Midbrain (tissue), 1 donor: ENCODE measurements at regions not wholly inside any gene's neighbourhood (a gene's known extent, or its start where the extent isn't known, plus 50 kb on each side); places are given as distances from the start of the nearest gene placed in this dataset.
"Not testable (repeated sequence)": the region's sequence is repeated elsewhere in the genome, so short reads cannot be mapped to it uniquely, and the experiment has no call there.

Source experiments
- DNase-seq: peaks from one replicate; lab custom pipeline; 2025; lab: John Stamatoyannopoulos, UW

DNA sequence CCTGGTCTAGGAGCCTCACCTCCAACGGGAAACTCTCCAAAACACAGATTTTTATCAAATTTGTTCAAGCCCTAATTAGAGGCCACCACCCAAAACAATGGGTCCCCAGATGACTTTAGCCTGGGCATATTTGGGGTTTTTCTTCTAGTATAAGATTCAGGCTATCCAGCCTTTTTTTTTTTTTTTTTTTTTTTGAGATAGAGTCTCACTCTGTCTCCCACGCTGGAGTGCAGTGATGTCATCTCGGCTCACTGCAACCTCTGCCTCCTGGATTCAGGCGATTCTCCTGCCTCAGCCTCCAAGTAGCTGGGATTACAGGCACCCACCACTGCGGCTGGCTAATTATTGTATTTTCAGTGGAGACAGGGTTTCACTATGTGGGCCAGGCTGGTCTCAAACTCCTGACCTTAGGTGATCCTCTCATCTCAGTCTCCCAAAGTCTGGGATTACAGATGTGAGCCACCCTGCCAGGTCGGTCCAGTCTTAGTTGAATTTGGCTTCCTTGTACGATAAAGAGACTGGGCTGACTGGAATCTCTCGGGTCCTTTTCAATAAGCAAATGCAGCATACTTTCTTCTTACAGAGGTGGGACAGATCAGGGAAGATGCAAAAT, 91.4 kb upstream of the KLF6 start:
- no peak for DNase-seq

DNA sequence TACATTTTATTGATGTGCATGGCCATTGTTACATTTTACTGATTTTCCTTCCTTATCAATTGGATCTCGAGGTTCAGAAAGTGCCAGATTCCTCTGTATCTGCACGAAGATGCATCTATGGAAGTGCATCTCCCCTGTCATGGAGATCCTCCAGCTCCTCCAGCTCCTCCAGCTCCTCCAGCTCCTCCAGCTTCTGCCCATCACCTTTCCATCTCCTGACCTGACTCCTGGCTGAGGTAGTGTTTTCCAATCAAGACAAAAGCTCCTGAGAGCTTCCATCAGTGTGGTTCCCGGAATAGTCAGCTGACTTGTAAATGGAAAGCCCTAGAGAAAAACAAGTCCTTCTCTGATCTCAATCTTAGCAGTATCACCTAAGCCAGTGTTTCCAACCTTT, 90.8 kb upstream of the KLF6 start:
- DNase-seq = no peak

DNA sequence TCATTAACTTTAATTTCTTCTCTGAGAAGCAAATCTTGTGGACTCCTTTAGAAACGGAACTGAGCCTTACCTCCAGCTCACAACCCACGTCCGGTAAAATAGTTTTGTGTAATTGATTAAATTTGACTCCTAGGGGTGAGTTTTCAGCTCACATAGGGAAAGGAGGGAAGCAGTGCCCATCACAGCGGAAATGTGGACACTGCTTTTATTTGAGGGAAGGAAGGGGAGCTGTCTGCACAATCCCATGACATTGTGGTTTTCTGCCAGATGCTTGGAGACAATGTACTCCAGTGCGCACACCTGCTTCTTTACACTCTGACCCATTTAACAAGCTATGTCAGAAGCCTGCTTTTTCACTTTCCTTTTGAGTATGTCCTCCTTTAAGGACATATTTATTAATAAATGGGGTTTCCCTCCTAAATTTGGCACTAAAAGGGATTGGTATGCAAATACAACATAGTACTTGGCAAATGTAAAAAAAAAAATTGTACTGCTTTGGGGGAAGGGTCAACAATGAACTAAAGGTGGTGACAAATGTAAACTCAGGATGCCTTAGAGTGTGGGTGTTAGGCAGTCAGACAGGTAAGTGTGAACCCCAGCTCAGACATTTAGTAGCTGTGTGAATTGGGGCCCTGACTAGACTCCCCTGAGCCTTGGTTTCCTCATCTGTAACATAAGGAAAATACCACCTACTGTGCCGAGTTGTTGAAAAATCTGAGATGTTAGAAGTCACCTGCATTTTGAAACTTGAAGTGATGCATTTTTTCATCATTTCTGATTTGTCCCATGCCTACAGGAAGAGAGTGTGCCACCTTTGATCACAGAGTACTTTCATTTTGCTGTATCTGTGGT, 90.2 kb upstream of the KLF6 start:
- DNase-seq = no peak

DNA sequence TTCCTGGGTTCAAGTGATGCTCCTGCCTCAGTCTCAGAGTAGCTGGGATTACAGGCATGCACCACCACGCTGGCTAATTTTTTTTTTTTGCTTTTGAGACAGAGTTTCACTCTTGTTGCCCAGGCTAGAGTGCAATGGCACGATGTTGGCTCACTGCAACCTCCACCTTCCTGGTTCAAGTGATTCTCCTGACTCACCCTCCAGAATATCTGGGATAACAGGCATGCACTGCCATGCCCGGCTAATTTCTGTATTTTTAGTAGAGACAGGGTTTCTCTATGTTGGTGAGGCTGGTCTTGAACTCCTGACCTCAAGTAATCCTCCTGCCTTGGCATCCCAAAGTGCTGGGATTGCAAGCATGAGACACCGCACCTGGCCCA, 89.6 kb upstream of the KLF6 start:
- DNase-seq = not testable (repeated sequence)

DNA sequence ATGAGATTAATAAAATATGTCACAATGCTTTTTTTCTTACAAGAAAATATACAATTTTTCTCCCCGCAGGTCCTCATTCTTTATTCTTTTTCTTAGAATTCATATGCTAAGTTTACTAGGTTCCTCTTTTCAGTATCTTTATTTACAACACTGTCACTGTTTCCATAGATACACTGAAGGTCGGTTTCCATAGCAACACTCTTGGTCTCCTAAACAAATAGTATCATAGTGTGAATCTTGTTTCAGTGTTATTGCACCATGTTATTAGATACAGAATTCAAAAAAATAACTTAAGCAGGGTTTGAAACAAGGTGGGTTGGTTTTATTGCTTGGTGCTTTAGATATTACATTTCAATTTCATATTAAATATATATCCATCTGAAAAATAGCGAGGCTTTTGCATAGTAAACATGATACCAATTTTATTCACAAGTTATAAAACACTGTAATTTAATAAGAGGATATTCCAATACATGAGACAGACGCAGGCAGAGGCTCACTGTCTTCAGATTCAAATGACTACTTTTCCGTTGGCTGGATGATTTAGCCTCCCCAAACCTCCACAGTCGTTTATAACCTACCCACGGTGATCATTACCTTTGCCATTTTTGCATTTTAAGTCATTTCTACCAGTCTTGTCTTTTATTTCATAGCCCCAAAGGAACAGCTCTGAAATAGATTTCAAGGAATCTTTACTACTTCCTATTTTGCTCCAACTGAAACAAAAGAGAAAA, 88.9 kb upstream of the KLF6 start:
- no peak for DNase-seq

DNA sequence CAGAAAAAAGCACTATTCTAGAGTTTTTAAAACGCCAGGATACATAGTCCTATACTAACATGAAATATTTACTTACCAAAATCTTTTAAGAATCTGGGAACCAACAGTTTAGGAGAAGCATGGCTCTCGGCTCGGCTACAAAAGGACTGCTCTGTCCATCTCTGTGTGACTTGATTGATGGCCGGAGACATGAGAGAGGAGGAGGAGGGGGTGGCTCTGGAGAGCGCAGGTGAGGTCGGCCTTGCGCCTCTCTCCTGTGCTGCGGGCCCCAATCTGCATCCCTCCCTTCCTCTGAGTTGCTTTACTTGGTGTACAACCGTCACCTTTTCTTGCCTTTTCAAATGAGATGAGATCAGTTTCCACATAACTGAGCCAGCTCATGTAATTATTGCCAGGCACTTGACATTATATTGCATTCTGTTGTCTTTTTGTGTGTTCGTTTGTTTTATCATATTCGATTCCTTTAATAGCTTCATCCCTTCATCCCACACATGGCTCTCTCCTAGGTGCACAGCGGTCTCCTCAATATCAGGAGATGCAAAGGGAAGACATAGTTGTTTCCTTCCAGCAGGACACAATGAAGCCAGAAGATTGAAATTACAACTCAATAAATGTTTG, 87.8 kb upstream of the KLF6 start:
- no peak for DNase-seq

DNA sequence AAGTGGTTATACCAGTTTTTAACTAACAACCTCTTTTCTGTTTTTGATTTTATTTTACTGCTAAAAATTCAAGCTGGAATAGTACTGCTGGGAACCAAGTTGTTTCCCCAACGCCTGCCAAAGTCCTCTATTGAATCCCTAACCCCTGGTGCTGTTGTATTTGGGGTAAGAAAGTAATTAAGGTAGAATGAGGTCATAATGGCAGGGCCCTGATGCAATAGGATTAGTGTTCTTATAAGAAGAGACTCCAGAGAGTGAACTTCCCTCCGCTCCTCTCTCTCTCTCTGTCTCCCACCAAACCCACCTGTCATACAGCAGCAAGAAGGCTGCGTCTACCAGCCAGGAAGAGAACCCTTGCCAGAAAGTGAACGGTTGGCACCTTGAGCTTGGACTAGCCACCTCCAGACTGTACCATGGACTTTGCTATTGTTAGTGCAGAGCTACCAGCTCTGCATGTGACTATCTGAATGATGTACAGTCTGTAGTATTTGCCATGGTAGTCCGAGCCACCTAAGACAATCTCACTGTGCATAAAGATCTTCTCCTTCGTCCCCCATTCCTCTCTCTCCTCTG, 86.5 kb upstream of the KLF6 start:
- DNase-seq = no peak

DNA sequence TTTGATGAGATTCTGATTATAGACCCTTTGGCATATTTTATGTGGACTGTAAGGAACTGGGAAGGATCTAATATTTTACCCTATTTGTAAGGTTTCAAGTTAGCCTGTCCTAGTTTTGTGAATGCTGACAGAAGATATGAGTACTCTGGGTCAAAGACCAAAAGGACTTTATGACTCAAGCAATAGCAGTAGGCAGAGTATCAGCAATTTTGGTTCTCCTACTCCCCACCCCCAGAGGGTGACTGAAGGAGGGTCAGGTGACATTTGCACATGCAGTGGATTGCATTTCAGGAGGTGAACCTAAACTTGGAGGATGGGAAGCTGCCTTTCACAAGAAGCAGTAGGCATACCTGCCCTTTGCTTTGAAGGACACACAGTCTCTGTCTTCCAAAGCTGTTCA, 84.0 kb upstream of the KLF6 start:
- DNase-seq = no peak

DNA sequence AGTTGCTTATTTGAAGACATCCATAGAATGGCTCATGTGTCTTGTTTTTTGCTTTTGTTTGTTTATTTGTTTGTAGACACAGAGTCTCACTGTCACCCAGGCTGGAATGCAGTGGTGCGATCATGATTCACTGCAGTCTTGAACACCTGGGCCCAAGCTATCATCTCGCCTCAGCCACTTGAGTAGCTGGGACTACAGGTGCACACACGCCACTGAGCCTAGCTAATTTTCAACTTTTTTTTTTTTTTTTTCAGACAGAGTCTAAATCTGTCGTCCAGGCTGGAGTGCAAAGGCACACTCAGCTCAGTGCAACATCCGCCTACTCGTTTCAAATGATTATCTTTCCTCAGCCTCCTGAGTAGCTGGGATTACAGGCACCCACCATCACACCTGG, 83.3 kb upstream of the KLF6 start:
- no peak for DNase-seq

DNA sequence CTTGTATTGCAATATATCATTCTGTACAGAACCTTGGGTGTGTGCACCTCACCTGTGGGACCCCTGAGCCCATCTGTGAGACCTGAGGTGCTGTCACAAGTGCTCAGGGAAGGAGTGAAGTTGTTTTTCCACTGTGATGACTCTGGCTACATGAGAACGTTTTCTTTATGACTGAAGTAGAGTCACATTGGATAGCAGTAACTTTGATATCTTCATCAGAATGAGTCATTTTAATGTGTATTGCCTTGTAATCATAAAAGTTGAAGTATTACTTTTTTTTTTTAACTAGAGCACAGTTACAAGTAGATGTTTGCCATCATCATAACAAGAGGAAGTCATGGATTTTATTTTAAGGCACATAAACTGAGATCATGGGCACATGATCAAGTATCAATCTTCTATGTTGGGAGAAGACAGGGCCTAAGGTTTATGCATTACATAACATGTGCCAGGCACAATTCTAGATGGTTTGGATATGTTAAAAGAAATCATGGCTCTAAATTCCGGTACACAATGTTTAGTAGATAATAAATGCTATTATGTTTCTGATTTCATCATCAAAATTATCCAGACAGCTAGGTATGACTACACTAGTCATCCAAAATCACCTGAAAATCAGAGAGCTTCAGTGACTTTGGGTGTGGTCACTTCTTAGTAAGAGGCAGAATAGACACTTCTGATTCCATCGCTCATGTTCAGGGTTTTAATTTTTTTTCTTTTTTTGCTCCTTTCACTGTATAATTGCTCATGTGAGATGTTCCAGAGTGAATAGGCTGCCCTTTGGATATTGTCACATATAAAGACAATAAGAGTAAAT, 82.7 kb upstream of the KLF6 start:
- no peak for DNase-seq

DNA sequence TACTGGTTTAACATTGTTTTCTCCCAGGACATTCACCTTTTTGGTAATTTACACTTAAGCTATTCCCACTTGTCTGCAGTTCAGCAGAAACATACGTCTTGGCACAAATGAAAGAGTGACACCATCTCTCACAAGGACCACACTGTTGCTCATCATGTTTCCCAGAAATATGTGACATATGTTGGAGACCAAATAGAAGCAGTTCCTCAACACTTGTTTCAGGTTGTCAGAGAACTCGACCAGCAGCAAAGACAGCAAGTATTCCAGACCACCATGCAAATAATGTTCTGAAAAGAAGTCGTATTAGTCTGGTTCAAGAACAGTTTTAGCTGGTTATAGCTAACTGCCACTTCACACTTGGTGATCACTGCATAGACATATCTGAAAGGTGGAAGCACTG, 81.3 kb upstream of the KLF6 start:
- no peak for DNase-seq

DNA sequence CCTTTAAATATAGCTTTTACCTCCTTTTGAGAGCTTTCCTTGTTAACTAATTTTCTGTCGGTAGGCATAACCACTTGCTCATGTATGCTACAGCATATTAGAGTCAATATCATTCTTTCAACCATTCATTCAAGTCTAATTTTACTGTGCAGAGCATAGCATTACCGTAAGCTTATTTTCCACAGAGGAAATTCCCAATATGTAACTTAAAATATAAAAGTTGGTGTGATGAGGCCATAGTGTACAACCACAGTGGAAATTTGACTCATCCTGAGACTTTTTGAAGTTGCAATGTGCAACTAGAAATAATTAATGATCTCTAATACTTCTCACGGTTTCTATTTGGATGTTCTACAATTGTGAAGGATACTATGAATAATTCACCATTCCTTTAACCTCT, 80.6 kb upstream of the KLF6 start:
- no peak for DNase-seq

DNA sequence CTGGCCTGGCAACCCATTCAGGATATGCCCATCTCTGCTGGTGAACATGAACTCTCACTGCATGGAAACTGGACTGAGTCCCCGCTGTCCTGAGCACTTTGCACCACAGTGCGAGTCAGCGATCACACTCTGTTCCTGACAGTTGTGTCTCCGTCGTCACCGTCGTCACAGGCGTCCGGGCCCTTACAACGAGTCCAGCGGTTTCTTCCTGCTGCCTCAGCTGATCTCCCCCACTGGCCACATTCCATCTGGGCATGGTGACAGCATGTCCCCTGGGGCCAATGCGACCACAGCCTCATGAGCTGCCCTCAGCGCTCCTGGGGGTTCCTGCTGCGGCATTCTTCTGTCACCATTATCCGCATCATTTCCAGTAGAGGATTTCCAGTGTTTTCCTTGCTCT, 76.8 kb upstream of the KLF6 start:
- no peak for DNase-seq

DNA sequence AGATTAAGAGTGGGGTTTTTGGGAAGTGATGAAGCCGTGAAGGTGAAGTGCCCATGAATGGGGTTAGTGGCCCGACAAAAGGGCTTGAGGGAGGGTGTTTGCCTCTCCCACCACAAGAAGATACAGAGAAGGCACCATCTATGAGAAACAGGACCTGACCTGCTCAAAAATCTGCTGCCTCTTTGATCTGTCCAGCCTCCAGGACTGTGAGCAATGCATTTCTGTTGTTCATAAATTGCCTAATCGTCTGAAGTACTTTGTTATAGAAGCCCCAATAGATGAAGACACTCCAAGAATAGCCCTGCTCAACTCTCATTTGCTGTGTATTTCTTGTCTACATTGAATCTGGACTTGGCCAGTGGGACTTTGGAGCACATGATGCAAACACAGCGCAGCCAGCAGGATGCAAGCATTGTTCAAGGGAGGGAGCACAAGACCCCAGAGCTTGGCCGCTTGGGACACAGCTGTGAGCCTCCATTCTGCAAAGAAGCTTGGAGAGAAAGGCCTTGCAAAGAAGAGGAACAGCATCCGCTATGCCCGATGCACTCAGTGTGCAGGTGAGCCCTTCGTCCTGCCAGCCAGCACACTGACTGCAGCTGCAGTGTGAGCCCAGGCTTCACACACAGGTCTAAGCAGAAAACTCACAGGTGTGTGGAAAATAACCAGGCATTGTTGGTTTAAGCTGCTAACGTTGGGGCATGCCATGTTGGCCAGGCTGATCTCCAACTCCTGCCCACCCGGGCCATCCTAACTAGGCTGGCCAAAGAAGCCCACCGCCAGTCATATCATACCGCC, 73.2 kb upstream of the KLF6 start:
- no peak for DNase-seq

DNA sequence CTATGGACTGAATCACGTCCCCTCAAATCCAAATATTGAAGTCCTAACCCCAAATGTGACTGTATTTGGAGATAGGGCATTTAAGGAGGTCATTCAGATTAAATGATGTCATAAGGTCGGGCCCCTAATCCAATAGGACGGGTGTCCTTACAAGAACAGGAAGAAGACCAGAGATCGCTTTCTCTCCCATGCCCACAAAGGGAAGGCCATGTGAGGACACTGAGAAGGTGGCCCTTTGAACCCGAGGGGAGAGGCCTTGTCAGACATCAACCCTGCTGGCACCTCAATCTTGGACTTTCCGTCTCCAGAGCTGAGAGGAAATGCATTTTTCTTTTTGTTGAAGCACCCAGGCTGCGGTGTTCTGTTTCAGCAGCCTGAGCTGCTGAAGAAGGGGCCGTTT, 72.3 kb upstream of the KLF6 start:
- no peak for DNase-seq

DNA sequence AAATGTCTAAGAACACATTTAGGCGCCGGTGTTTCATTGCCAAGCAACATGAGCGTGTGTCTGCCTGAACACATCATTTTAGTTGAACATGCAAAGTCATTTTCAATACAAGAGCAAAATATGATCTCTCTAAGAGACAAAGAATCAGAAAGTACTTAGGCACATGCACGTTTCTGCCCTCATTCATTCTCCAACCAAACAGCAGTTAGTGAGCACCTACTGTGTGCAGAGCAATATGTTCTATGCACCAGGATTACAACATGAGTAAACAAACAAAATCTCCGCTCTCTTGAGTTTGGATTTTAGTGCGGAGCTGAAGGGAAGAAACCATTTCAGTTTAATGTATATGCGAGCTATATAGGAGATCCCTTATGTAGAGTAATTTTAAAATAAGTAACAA, 71.6 kb upstream of the KLF6 start:
- DNase-seq = no peak

DNA sequence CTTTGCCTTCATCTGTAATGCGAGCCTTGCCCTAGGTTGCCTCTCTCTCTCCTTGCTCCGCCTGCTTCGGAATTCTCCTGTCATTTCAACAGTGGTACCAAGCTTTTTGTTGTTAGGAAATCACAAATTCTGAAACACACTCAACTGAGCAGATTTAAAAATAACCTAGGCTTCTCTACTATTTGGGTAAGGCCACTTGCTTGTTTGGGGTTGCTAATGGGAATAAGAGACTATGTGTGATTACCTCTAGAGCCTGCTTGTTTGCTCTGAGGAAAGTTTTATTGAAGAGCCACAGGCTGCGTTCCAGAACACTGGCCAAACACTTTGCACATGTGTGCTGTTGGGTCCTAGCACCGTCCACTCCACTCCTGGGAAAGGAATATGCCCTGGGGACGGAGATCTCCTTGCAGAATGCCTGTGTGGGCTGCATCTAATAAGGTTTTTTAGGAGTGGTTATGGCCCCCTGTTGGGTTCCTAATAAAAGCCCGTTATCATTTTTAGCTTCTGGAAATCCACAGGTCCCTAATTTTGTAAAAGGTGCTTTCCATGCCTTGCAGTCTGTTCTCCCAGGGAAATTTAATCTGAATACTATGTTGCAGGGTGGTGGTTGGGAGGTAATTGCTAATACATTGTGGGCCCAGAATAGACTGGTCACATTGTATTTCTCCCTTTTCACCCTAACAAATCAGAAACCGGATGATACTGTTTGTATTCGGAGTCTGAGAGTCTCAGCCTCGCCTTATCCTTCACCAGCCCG, 68.7 kb upstream of the KLF6 start:
- DNase-seq = no peak

DNA sequence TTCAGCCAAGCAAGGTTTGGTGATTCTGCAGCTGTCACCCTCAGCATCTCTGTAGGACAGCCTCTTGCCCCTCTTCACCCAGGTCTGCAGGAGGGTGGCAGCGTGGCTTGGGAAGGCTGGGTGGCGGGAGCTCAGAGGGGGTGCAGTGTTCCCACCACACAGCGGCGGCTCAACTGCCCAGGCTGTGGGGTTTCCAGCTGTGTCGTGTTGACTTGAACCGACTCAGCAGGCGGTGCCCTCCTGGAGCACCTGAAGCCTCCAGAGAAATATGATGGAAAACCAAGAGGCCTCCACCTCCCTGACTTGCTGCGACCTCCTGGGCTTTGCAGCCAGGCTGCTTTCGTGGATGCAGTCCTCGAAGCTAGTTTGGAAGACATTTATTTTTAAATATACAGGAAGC, 68.0 kb upstream of the KLF6 start:
- no peak for DNase-seq

DNA sequence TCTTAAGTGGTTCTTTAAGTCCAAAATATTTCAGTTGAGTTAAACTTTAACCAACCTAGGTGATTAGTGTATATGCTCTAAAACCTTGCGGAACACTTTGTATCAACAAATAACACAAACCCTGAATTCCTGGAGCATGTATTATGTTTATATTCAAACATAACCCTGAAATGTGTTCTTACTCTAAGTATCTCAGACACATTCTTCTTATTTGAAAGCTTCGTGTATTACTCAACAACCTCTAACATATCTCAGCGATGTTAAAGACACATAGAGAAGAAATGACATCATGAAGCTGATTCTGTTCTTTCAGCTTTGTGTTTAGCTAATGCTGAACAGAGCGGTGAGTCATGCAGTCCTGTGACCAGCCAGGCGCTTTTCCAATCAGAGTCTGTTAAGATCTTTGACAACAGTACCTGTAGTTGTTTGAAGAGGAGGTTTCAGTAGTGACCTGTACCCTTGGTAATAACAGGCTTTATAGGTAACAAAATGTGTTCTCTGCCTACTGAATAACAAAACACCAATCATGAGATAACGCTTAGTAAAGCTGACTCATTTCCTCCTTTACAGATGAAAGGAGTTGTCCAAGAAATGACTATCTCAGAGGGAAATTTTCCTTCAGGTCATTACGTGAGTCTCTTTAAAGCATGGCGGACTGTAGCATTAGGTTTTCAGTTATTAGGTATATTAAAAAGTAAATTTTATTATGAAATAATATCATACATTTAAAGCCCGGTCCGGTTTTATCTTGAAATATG, 67.3 kb upstream of the KLF6 start:
- DNase-seq = no peak
